SK-N-SH treated with all-trans-retinoic acid at 6 μM for 48 hours (cell line): ENCODE measurements at regions not wholly inside any gene's neighbourhood (a gene's known extent, or its start where the extent isn't known, plus 50 kb on each side); places are given as distances from the start of the nearest gene placed in this dataset.

Experiments
- CSDC2 ChIP-seq: fragments of 250-450 bp; sonication (Bioruptor Pico); IDR thresholded peaks from 2 replicates; pipeline ENCODE4 v1.5.0; 2020; ENCODE audit warnings: mild to moderate bottlenecking, moderate library complexity
- ESRRG ChIP-seq: fragments of 250-450 bp; sonication (Bioruptor Pico); IDR thresholded peaks from 2 replicates; pipeline ENCODE4 v1.6.1; 2021; ENCODE audit warnings: mild to moderate bottlenecking
- ZNF70 ChIP-seq: fragments of 450-650 bp; formaldehyde crosslinking; IDR thresholded peaks from 2 replicates; pipeline ENCODE4 v1.5.0; 2020; ENCODE audit warnings: mild to moderate bottlenecking, moderate library complexity
- TF ChIP-seq, protein P1 (sequence below): fragments of 250-450 bp; sonication (Bioruptor Pico); IDR thresholded peaks from 2 replicates; pipeline ENCODE4 v1.5.1; 2020; ENCODE audit warnings: low read depth, mild to moderate bottlenecking, moderate library complexity
- TF ChIP-seq, protein P2 (sequence below): fragments of 250-450 bp; sonication (Bioruptor Pico); IDR thresholded peaks from 2 replicates; pipeline ENCODE4 v1.8.0; 2020; ENCODE audit warnings: mild to moderate bottlenecking, moderate library complexity, borderline replicate concordance

DNA sequence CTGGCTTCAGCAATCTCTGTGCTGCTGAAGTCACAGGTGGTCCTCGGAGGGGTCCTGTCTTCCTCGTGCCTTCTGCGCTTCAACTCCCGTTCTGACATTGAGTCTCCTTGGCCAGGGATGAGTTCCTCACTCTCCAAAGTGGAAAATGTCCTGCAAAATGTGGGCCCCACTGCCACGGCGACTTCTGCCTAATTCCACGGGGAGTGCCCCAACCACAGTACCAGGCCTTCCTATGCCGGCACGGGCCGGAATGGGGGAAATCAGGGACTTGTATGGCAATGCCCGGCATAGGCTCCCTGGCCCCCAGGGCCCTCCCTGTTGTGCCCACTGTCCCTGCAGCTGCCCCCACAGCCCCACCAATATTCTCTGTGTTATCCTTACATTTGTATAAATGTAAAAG is 420.5 kb downstream of the TCERG1L start:
- TF ChIP-seq ZNF70 (CRISPR knock-in tag) (no peak), ESRRG (CRISPR knock-in tag) (no peak), CSDC2 (no peak)
- TF ChIP-seq, protein P1, sequence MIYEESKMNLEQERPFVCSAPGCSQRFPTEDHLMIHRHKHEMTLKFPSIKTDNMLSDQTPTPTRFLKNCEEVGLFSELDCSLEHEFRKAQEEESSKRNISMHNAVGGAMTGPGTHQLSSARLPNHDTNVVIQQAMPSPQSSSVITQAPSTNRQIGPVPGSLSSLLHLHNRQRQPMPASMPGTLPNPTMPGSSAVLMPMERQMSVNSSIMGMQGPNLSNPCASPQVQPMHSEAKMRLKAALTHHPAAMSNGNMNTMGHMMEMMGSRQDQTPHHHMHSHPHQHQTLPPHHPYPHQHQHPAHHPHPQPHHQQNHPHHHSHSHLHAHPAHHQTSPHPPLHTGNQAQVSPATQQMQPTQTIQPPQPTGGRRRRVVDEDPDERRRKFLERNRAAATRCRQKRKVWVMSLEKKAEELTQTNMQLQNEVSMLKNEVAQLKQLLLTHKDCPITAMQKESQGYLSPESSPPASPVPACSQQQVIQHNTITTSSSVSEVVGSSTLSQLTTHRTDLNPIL (CRISPR knock-in tag): no peak
- TF ChIP-seq, protein P2, sequence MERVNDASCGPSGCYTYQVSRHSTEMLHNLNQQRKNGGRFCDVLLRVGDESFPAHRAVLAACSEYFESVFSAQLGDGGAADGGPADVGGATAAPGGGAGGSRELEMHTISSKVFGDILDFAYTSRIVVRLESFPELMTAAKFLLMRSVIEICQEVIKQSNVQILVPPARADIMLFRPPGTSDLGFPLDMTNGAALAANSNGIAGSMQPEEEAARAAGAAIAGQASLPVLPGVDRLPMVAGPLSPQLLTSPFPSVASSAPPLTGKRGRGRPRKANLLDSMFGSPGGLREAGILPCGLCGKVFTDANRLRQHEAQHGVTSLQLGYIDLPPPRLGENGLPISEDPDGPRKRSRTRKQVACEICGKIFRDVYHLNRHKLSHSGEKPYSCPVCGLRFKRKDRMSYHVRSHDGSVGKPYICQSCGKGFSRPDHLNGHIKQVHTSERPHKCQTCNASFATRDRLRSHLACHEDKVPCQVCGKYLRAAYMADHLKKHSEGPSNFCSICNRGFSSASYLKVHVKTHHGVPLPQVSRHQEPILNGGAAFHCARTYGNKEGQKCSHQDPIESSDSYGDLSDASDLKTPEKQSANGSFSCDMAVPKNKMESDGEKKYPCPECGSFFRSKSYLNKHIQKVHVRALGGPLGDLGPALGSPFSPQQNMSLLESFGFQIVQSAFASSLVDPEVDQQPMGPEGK (CRISPR knock-in tag): no peak
